Epithelial cell of proximal tubule (primary cell): ENCODE measurements at regions not wholly inside any gene's neighbourhood (a gene's known extent, or its start where the extent isn't known, plus 50 kb on each side); places are given as distances from the start of the nearest gene placed in this dataset.

Source experiments
- DNase-seq: peaks from one replicate; pipeline ENCODE4 v3.0.0-alpha.2; 2011; ENCODE audit warnings: low read depth
- H3K4me3 ChIP-seq: 2 replicates; pipeline ENCODE4 v1.5.1; 2011; ENCODE audit warnings: low read depth, mild to moderate bottlenecking, low read length
- CTCF ChIP-seq: conservative IDR thresholded peaks from 2 replicates; pipeline ENCODE4 v1.5.1; 2012; ENCODE audit warnings: low read depth, mild to moderate bottlenecking, low read length

- no peak for TF ChIP-seq CTCF
- DNase-seq, result no peak
- H3K4me3 ChIP-seq, result no peak overlapping the region
Observed at GRCh38 chr7:81427461-81427860, 342.4 kb downstream of the HGF start.

- DNase-seq, result no peak
- H3K4me3 ChIP-seq, result no peak overlapping the region
- no peak for TF ChIP-seq CTCF
Observed at GRCh38 chr7:81420526-81421226, 349.2 kb downstream of the HGF start.

DNA sequence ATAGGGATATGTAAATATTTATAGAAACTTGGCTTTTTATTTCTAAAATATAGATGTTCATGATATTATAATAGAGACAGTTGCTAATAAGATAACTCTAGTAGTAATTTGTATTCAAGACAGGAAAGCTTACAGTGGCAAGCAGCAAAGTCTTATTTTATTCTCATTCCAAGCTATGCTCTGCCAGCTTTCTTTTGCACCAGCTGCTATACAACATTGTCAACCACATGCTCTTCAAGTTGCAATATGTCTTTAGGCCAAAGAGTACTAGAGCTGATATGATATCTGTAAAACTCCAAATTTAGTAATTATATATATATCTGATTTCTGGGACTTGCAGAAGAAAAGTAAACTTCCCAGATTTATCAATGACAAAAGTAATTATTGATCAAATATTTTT, 350.1 kb downstream of the HGF start:
- no peak overlapping the region for H3K4me3 ChIP-seq
- no peak for DNase-seq
- no peak for TF ChIP-seq CTCF

DNA sequence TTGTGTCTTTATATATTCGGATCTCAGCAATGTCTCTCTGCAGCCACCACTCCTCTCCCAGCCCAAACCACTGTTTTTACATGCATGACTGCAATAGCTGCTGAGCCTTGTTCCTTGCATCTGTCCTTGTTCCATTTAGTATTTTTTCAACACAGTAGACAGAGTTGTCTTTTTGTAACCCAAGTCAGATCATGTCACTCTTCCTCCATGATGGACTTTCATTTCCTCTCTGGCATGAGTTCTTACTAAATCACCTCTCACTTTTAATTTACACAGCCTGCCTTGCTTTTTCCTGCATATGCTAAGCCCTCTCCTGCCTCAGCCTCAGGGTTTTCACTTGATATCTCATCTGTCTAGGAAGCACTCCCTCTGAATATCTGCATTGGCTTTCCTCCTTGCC, 353.2 kb downstream of the HGF start:
- no peak for DNase-seq
- no peak overlapping the region for H3K4me3 ChIP-seq
- TF ChIP-seq CTCF, result no peak

- TF ChIP-seq CTCF, result no peak
- no peak for DNase-seq
- H3K4me3 ChIP-seq, result no peak overlapping the region
Observed at GRCh38 chr7:81415181-81415580, 354.7 kb downstream of the HGF start.

DNA sequence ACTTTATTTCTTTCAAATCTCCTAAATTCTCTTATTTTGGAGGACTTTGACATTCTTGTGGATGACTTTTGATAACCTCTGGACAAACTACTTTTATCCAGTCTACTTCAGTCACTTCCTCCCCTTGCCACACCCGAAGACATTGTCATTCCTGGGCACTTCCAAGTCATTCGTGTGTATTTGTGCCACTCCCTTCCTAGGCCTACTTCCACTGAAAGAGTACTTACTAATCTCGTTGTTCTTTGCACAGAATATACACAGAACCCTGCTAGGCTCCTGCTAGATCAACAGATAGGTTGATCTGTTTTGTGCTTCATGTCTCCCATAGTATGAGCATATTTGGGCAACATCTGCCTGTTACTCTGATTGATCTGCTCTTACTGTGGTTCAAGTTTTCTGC, 355.4 kb downstream of the HGF start:
- no peak for DNase-seq
- no peak overlapping the region for H3K4me3 ChIP-seq
- TF ChIP-seq CTCF, result no peak

DNA sequence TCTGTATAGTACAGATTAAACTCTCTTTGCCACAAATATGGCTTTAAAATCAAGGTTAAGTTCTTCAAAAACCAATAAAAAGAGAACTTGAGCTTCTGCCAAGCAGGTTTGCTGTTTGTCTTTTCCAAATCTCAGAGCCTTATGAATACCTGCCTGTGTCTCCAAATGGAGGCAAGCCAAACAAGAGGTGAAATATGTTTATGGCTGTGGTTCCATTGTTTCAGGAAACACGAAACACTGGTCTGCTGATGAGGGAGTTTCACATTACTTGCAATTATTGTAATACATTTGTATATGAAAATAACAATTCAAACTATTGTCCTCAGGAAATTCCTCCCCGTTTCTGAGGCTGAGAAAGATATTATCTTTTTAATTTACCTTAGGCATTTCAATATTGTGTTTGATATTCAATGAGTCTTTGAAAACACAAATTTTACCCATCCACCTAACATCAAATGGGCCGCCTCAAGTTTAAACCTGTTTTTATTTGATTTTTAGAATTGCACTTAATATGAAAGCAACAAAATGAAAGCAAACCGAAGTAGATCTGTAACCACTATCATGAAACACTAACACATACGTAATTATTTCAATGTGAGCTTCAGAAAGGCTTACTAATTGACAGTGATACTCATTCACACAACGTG, 359.3 kb downstream of the HGF start:
- DNase-seq, result no peak
- no peak for TF ChIP-seq CTCF

More for the DNA sequence above, 359.3 kb downstream of the HGF start:
- H3K4me3 ChIP-seq, result no peak overlapping the region
